Heart left ventricle (tissue), 16 donors: ENCODE measurements at regions not wholly inside any gene's neighbourhood (a gene's known extent, or its start where the extent isn't known, plus 50 kb on each side); places are given as distances from the start of the nearest gene placed in this dataset.

Experiments
- ATAC-seq, 4 donors: fragments of 200-7000 bp; cut with Tn5 transposase; one replicate each; pipeline ENCODE4 v1.9.1; 2020 to 2022; ENCODE audit warnings: moderate library complexity in 4 of 4, mild to moderate bottlenecking in 3 of 4, moderate number of reproducible peaks in 1 of 4
- DNase-seq, 5 donors: peaks; one replicate each; pipeline ENCODE4 v3.0.0-alpha.2; 2020
- H3K27ac ChIP-seq, 12 donors: fragments of 200-600 bp; sonication (generic) in 4 of 12; one replicate each; pipeline versions ENCODE4 v1.5.0 to v1.8.0; 2016 to 2022; ENCODE audit warnings: mild to moderate bottlenecking in 2 of 12
- H3K27me3 ChIP-seq, 9 donors: fragments of 200-600 bp; sonication (generic) in 2 of 9; one replicate each; pipeline versions ENCODE4 v1.5.1 to v1.8.0; 2016 to 2022; ENCODE audit warnings: mild to moderate bottlenecking in 3 of 9
- H3K36me3 ChIP-seq, 9 donors: fragments of 200-600 bp; sonication (generic) in 2 of 9; one replicate each; pipeline versions ENCODE4 v1.5.0 to v1.8.0; 2018 to 2022; ENCODE audit warnings: mild to moderate bottlenecking in 2 of 9
- H3K4me1 ChIP-seq, 12 donors: fragments of 200-600 bp; sonication (generic) in 4 of 12; one replicate each; pipeline versions ENCODE4 v1.5.0 to v1.8.0; 2016 to 2022; ENCODE audit warnings: mild to moderate bottlenecking in 3 of 12
- H3K4me3 ChIP-seq, 12 donors: fragments of 200-600 bp; sonication (generic) in 4 of 12; one replicate each; pipeline versions ENCODE4 v1.5.0 to v1.8.0; 2017 to 2022; ENCODE audit warnings: mild to moderate bottlenecking in 9 of 12, moderate library complexity in 4 of 12
- H3K9me3 ChIP-seq, 12 donors: fragments of 200-600 bp; sonication (generic) in 4 of 12; one replicate each; pipeline versions ENCODE4 v1.5.0 to v1.8.0; 2016 to 2022; ENCODE audit warnings: mild to moderate bottlenecking in 1 of 12
- CTCF ChIP-seq, 12 donors: fragments of 200-600 bp; sonication (generic) in 4 of 12; IDR thresholded peaks; one replicate each; pipeline versions ENCODE4 v1.5.0 to v1.8.0; 2018 to 2022; ENCODE audit warnings: antibody characterized with exemption in 12 of 12, mild to moderate bottlenecking in 5 of 12
- POLR2A ChIP-seq, 2 donors: fragments of 450-650 bp; IDR thresholded peaks; one replicate each; pipeline ENCODE4 v1.6.1; 2017; ENCODE audit warnings: antibody characterized with exemption in 2 of 2, mild to moderate bottlenecking in 2 of 2, moderate library complexity in 2 of 2
- WGBS, 4 donors: extraction: QIAGEN DNeasy Blood & Tissue Kit in 2 of 4; methylation state at CpG; one replicate each; pipeline versions ENCODE4 v1.1.5 to v1.1.7; 2013 to 2018; 5-methylcytosine and 5-hydroxymethylcytosine counted together
- intact Hi-C, 10 donors: fragments of 100-400 bp; cut with DNase I; formaldehyde crosslinking; loops; one replicate each; pipeline versions ENCODE4 v1.11.1 to v1.14.2; 2022
- donor health status: ischemic (EF 13 %, LVEDD 7.1; RV severe dilation, severe dysfunction).
- donor health status: healthy with polysubstance abuse.
- donor health status: DM: no; HTN: yes; CAD: no.
- donor health status: DM: no; HTN: no; CAD: no.
- donor health status: ischemic (EF 25% LVEDD 6.9; RV normal size, moderate dysfunction).
- donor health status: ischemic (EF 25% LVEDD 5.7; RV mildly dilated, moderate dysfunction).
- donor health status: healthy.
- donor health status: DM: yes; HTN: yes; CAD: no.
- donor health status: ischemic (EF 35%, LVEDD 5.7; RV mildly dilated, moderate dysfunction).
- donor health status: nonischemic (EF 11% LVEDD 7.7; RV severe dilation, severe dysfunction).
- donor health status: DM: yes; HTN: yes; CAD: no.
- donor health status: PGD.
- donor health status: ischemic (EF 29% LVEDD 5.4; RV normal size, mild dysfunction).
- donor health status: nonischemic (EF 23%, LVEDD 6.1; RV moderate dilation, normal function).

- WGBS, 4 donors = 68 to 79% (median 77%) methylated on average over 6 of the region's 6 CpGs
- TF ChIP-seq POLR2A (IDR thresholded peaks at IDR 0.05) = no peak
- TF ChIP-seq CTCF (IDR thresholded peaks at IDR 0.05) = no peak
- DNase-seq (no peak), ATAC-seq (no peak)
- intact Hi-C loops = no loop called here
- H3K4me1 ChIP-seq = no peaks in the 10 kb centered on the region
- H3K27me3 ChIP-seq = no peaks in the 10 kb centered on the region
- H3K4me3 ChIP-seq = no peak overlapping the region
- H3K9me3 ChIP-seq = peaks cover 0 to 12% (median 0%) of the 10 kb centered on the region in 12 donors
- no peak overlapping the region for H3K27ac ChIP-seq
- no peaks in the 10 kb centered on the region for H3K36me3 ChIP-seq
Observed at GRCh38 chr3:21877214-21877754, 126.3 kb upstream of the ZNF385D start.

GRCh38 chr3:21879184-21879886 is 128.3 kb upstream of the ZNF385D start:
- WGBS, 4 donors = 56 to 70% (median 68%) methylated on average over 7 of the region's 7 CpGs
- DNase-seq = no peak
- H3K27ac ChIP-seq = no peak overlapping the region

GRCh38 chr3:21888656-21889055 is 137.6 kb upstream of the ZNF385D start:
- Histone ChIP-seq H3K27ac (no peak overlapping the region), H3K4me3 (no peak overlapping the region), H3K36me3 (no peaks in the 10 kb centered on the region), H3K9me3 (no peaks in the 10 kb centered on the region), H3K27me3 (no peaks in the 10 kb centered on the region), H3K4me1 (peaks cover 0 to 10% (median under 1%) of the 10 kb centered on the region in 12 donors)
- DNase-seq (no peak), ATAC-seq (no peak)
- TF ChIP-seq CTCF (IDR thresholded peaks at IDR 0.05) (no peak), POLR2A (IDR thresholded peaks at IDR 0.05) (no peak)
- intact Hi-C loops = loop anchor here in 1 of 10 donors (5.0 kb wide), 1 partner anchor 41 kb away; no protein-coding TSS in a partner anchor
- WGBS, 4 donors = 76 to 99% (median 96%) methylated on average over 2 of the region's 2 CpGs

More at GRCh38 chr3:21879184-21879886, 128.3 kb upstream of the ZNF385D start:
- no peak overlapping the region for H3K4me3 ChIP-seq
- intact Hi-C loops = no loop called here
- no peaks in the 10 kb centered on the region for H3K4me1 ChIP-seq
- ATAC-seq = no peak
- TF ChIP-seq CTCF (IDR thresholded peaks at IDR 0.05) = no peak
- TF ChIP-seq POLR2A (IDR thresholded peaks at IDR 0.05) = no peak
- H3K9me3 ChIP-seq = peaks cover 0 to 7% (median 0%) of the 10 kb centered on the region in 12 donors
- no peaks in the 10 kb centered on the region for H3K36me3 ChIP-seq
- H3K27me3 ChIP-seq = no peaks in the 10 kb centered on the region

GRCh38 chr3:21889166-21889565 is 138.2 kb upstream of the ZNF385D start:
- no peaks in the 10 kb centered on the region for H3K9me3 ChIP-seq
- intact Hi-C loops = loop anchor here in 1 of 10 donors (5.0 kb wide), 1 partner anchor 42 kb away; no protein-coding TSS in a partner anchor

More at GRCh38 chr3:21889166-21889565, 138.2 kb upstream of the ZNF385D start:
- 95 to 98% (median 97%) methylated on average over 2 of the region's 2 CpGs for WGBS, 4 donors
- Histone ChIP-seq H3K4me3 (no peak overlapping the region), H3K27ac (no peak overlapping the region), H3K36me3 (no peaks in the 10 kb centered on the region), H3K4me1 (peaks cover 0 to 15% (median 1%) of the 10 kb centered on the region in 12 donors), H3K27me3 (no peaks in the 10 kb centered on the region)
- ATAC-seq (no peak), DNase-seq (no peak)
- no peak for TF ChIP-seq CTCF (IDR thresholded peaks at IDR 0.05)
- TF ChIP-seq POLR2A (IDR thresholded peaks at IDR 0.05) = no peak
